B cell (primary cell): ENCODE measurements at regions not wholly inside any gene's neighbourhood (a gene's known extent, or its start where the extent isn't known, plus 50 kb on each side); places are given as distances from the start of the nearest gene placed in this dataset.

Source experiments
- ATAC-seq: fragments of 200-7000 bp; cut with Tn5 transposase; one replicate; pipeline ENCODE4 v1.10.0; 2021; ENCODE audit warnings: low read depth, mild to moderate bottlenecking, moderate number of reproducible peaks, moderate library complexity
- CTCF ChIA-PET: fragments of 350-600 bp; sonication (Branson Sonifier 250); formaldehyde crosslinking; loops from one replicate; lab custom pipeline; 2021; ENCODE audit warnings: antibody characterized with exemption, inconsistent platforms; lab: Charles Lee
- POLR2A ChIA-PET: fragments of 350-600 bp; sonication (Branson Sonifier 250); formaldehyde crosslinking; loops from one replicate; lab custom pipeline; 2021; ENCODE audit warnings: antibody characterized with exemption; lab: Charles Lee
- DNase-seq: peaks from one replicate; pipeline ENCODE4 v3.0.0; 2013
- H2AFZ ChIP-seq: 2 replicates; pipeline ENCODE4 v1.6.1; 2012; ENCODE audit warnings: mild to moderate bottlenecking, low read depth, low read length; ENCODE audit not compliant: insufficient read depth, poor library complexity, severe bottlenecking
- H3K27ac ChIP-seq, 2 donors: 1 replicate in 1 of 2; 2 replicates in 1 of 2; pipeline ENCODE4 v1.5.1; 2012 to 2013; ENCODE audit warnings: low read length in 2 of 2, mild to moderate bottlenecking in 2 of 2, moderate library complexity in 1 of 2
- H3K27me3 ChIP-seq, 4 experiments: fragments of 200-600 bp in 1 of 4; sonication (generic) in 1 of 4; replicated peaks in 1 of 4; 1 replicate in 2 of 4; 2 replicates in 2 of 4; pipeline versions ENCODE4 v1.6.1 to v1.7.0; 2013 to 2016; ENCODE audit warnings: low read length in 3 of 4, mild to moderate bottlenecking in 2 of 4, mixed read lengths in 1 of 4, moderate library complexity in 1 of 4; ENCODE audit not compliant: insufficient read depth in 4 of 4, control insufficient read depth in 3 of 4; ENCODE audit errors: control extremely low read depth in 1 of 4
- H3K36me3 ChIP-seq, 2 experiments: replicated peaks in 1 of 2; 1 replicate in 1 of 2; 2 replicates in 1 of 2; pipeline versions ENCODE4 v1.6.1 to v1.7.1; 2013; ENCODE audit warnings: low read length in 1 of 2; ENCODE audit not compliant: insufficient read depth in 2 of 2, control insufficient read depth in 1 of 2; ENCODE audit errors: control extremely low read depth in 1 of 2, extremely low read depth in 1 of 2
- H3K4me1 ChIP-seq, 2 donors: fragments of 200-600 bp in 1 of 2; sonication (generic) in 1 of 2; 1 replicate in 1 of 2; 2 replicates in 1 of 2; pipeline versions ENCODE4 v1.5.1 to v1.6.1; 2013 to 2017; ENCODE audit warnings: low read length in 2 of 2; ENCODE audit not compliant: control insufficient read depth in 2 of 2, insufficient read depth in 2 of 2
- H3K4me2 ChIP-seq: replicated peaks from 2 replicates; pipeline ENCODE3; 2012; ENCODE audit warnings: mild to moderate bottlenecking, low read depth, low read length; ENCODE audit not compliant: poor library complexity, severe bottlenecking
- H3K4me3 ChIP-seq, 5 experiments: fragments of 200-600 bp in 1 of 5; sonication (generic) in 1 of 5; 1 replicate in 3 of 5; 2 replicates in 2 of 5; pipeline versions ENCODE4 v1.5.1 to v1.7.0; 2011 to 2016; ENCODE audit warnings: low read length in 4 of 5, mild to moderate bottlenecking in 4 of 5, low read depth in 2 of 5, control low read depth in 1 of 5, moderate library complexity in 1 of 5; ENCODE audit not compliant: insufficient read depth in 1 of 5; ENCODE audit errors: control extremely low read depth in 1 of 5, extremely low read depth in 1 of 5
- H3K79me2 ChIP-seq: fragments of 200-600 bp; sonication (generic); one replicate; pipeline ENCODE4 v1.6.0; 2016; ENCODE audit warnings: low read length; ENCODE audit not compliant: control insufficient read depth, insufficient read depth
- H3K9ac ChIP-seq: fragments of 200-600 bp; sonication (generic); 2 replicates; pipeline ENCODE4 v1.6.1; 2017; ENCODE audit warnings: mild to moderate bottlenecking, low read length, moderate library complexity
- H3K9me3 ChIP-seq, 3 donors: one replicate each; pipeline versions ENCODE4 v1.6.1 to v1.7.1; 2013; ENCODE audit warnings: low read length in 2 of 3; ENCODE audit not compliant: control insufficient read depth in 2 of 3, insufficient read depth in 1 of 3; ENCODE audit errors: control extremely low read depth in 1 of 3
- H4K20me1 ChIP-seq: 2 replicates; pipeline ENCODE4 v1.6.0; 2012; ENCODE audit warnings: mild to moderate bottlenecking, low read length; ENCODE audit not compliant: insufficient read depth, control insufficient read depth, poor library complexity, severe bottlenecking
- H3K27ac Mint-ChIP-seq: one replicate; pipeline ENCODE4 v1.8.0; 2021; ENCODE audit warnings: mixed read lengths
- H3K27me3 Mint-ChIP-seq: one replicate; pipeline ENCODE4 v1.8.0; 2021; ENCODE audit warnings: mixed read lengths
- H3K4me1 Mint-ChIP-seq: one replicate; pipeline ENCODE4 v1.8.0; 2021; ENCODE audit warnings: mixed read lengths
- H3K4me3 Mint-ChIP-seq: one replicate; pipeline ENCODE4 v1.8.0; 2021; ENCODE audit warnings: mixed read lengths
- H3K9me3 Mint-ChIP-seq: one replicate; pipeline ENCODE4 v1.8.0; 2022; ENCODE audit warnings: mixed read lengths; ENCODE audit not compliant: insufficient read depth
- CTCF ChIP-seq: fragments of 200-600 bp; IDR thresholded peaks from one replicate; pipeline ENCODE4 v1.8.0; 2022; ENCODE audit warnings: antibody characterized with exemption, mild to moderate bottlenecking
- EZH2 ChIP-seq: IDR thresholded peaks from 2 replicates; pipeline ENCODE4 v1.6.1; 2012; ENCODE audit warnings: borderline replicate concordance, low read depth, mild to moderate bottlenecking, moderate library complexity, low read length; ENCODE audit not compliant: insufficient read depth, poor library complexity, severe bottlenecking
- WGBS: methylation state at CpG from one replicate; pipeline ENCODE4 v1.1.5; 2013; ENCODE audit warnings: missing lambda C conversion rate; ENCODE audit not compliant: insufficient coverage; 5-methylcytosine and 5-hydroxymethylcytosine counted together
- intact Hi-C: fragments of 100-400 bp; cut with micrococcal nuclease; formaldehyde crosslinking; loops from one replicate; pipeline ENCODE4 v1.10.0; 2022

GRCh38 chr9:1469996-1470395 lies 419.8 kb downstream of the DMRT2 start:
- DNase-seq (no peak), ATAC-seq (no peak)
- no peaks in the 10 kb centered on the region for H3K4me1 Mint-ChIP-seq
- no CpG with 5 or more reads among the region's 1 CpG for WGBS
- H3K27me3 Mint-ChIP-seq, result no peaks in the 10 kb centered on the region
- no peak overlapping the region for H3K27ac Mint-ChIP-seq
- H3K9ac ChIP-seq, result no peak overlapping the region
- no peak overlapping the region for H3K4me2 ChIP-seq
- no peaks in the 10 kb centered on the region for H3K27me3 ChIP-seq
- no peak overlapping the region for H2AFZ ChIP-seq
- H3K4me1 ChIP-seq, result no peaks in the 10 kb centered on the region
- H3K4me3 Mint-ChIP-seq, result no peak overlapping the region
- H3K27ac ChIP-seq, result no peak overlapping the region
- ChIA-PET POLR2A (no interaction called here), CTCF (no interaction called here)
- H4K20me1 ChIP-seq, result no peaks in the 10 kb centered on the region
- no peaks in the 10 kb centered on the region for H3K36me3 ChIP-seq
- TF ChIP-seq EZH2 (no peak), CTCF (no peak)
- H3K4me3 ChIP-seq, result no peak overlapping the region
- H3K9me3 ChIP-seq, result no peaks in the 10 kb centered on the region
- no peaks in the 10 kb centered on the region for H3K9me3 Mint-ChIP-seq
- intact Hi-C loops, result no loop called here
- no peaks in the 10 kb centered on the region for H3K79me2 ChIP-seq

- no peak overlapping the region for H3K9ac ChIP-seq
- 60% methylated on average over 1 of the region's 3 CpGs for WGBS
- H3K27me3 ChIP-seq, result no peaks in the 10 kb centered on the region
- no peak overlapping the region for H3K27ac ChIP-seq
- H3K4me2 ChIP-seq, result no peak overlapping the region
- no peak overlapping the region for H2AFZ ChIP-seq
- Mint-ChIP-seq H3K9me3 (no peaks in the 10 kb centered on the region), H3K4me1 (no peaks in the 10 kb centered on the region), H3K4me3 (no peak overlapping the region), H3K27me3 (no peaks in the 10 kb centered on the region), H3K27ac (no peak overlapping the region)
- H3K79me2 ChIP-seq, result no peaks in the 10 kb centered on the region
- no peaks in the 10 kb centered on the region for H3K9me3 ChIP-seq
- no peaks in the 10 kb centered on the region for H3K36me3 ChIP-seq
- CTCF ChIA-PET, result no interaction called here
- intact Hi-C loops, result no loop called here
- no peak for ATAC-seq
- no peak for DNase-seq
- no peak for TF ChIP-seq CTCF
- TF ChIP-seq EZH2, result no peak
- POLR2A ChIA-PET, result no interaction called here
- H3K4me1 ChIP-seq, result no peaks in the 10 kb centered on the region
- H3K4me3 ChIP-seq, result no peak overlapping the region
- no peaks in the 10 kb centered on the region for H4K20me1 ChIP-seq
These were observed 423.9 kb downstream of the DMRT2 start for GRCh38 chr9:1473956-1474634.
